ENCODE measurements at regions not wholly inside any gene's neighbourhood (a gene's known extent, or its start where the extent isn't known, plus 50 kb on each side); places are given as distances from the start of the nearest gene placed in this dataset.
"Not testable (repeated sequence)": the region's sequence is repeated elsewhere in the genome, so short reads cannot be mapped to it uniquely, and the experiment has no call there.

- Mint-ChIP-seq H3K27ac (no peak overlapping the region), H3K27me3 (no peaks in the 10 kb centered on the region), H3K4me1 (no peaks in the 10 kb centered on the region), H3K4me3 (no peak overlapping the region), H3K36me3 (ENCODE audit: low read depth) (no peaks in the 10 kb centered on the region)
- DNase-seq = no peak
- H3K9me3 ChIP-seq (ENCODE audit: control insufficient read depth, low read length, poor library complexity, severe bottlenecking) = no peaks in the 10 kb centered on the region
- ATAC-seq = no peak
These were observed 716.5 kb upstream of the GOLIM4 start for GRCh38 chr3:168812234-168812633.

GRCh38 chr3:168808596-168808995 lies 712.9 kb upstream of the GOLIM4 start:
- Mint-ChIP-seq H3K4me3 (no peak overlapping the region), H3K36me3 (ENCODE audit: low read depth) (no peaks in the 10 kb centered on the region), H3K4me1 (no peaks in the 10 kb centered on the region), H3K27ac (no peak overlapping the region), H3K27me3 (no peaks in the 10 kb centered on the region)
- ATAC-seq = no peak
- no peaks in the 10 kb centered on the region for H3K9me3 ChIP-seq (ENCODE audit: control insufficient read depth, low read length, poor library complexity, severe bottlenecking)
- no peak for DNase-seq

GRCh38 chr3:168807448-168807847 lies 711.7 kb upstream of the GOLIM4 start:
- H3K9me3 ChIP-seq (ENCODE audit: control insufficient read depth, low read length, poor library complexity, severe bottlenecking) = no peaks in the 10 kb centered on the region
- H3K36me3 Mint-ChIP-seq (ENCODE audit: low read depth) = no peaks in the 10 kb centered on the region
- DNase-seq (no peak), ATAC-seq (no peak)
- no peaks in the 10 kb centered on the region for H3K4me1 Mint-ChIP-seq
- H3K27ac Mint-ChIP-seq = no peak overlapping the region
- no peaks in the 10 kb centered on the region for H3K27me3 Mint-ChIP-seq
- H3K4me3 Mint-ChIP-seq = no peak overlapping the region

- Mint-ChIP-seq H3K27me3 (no peaks in the 10 kb centered on the region), H3K4me1 (no peaks in the 10 kb centered on the region), H3K27ac (no peak overlapping the region), H3K4me3 (no peak overlapping the region), H3K36me3 (ENCODE audit: low read depth) (no peaks in the 10 kb centered on the region)
- ATAC-seq (no peak), DNase-seq (no peak)
- no peaks in the 10 kb centered on the region for H3K9me3 ChIP-seq (ENCODE audit: control insufficient read depth, low read length, poor library complexity, severe bottlenecking)
These were observed 711.1 kb upstream of the GOLIM4 start for GRCh38 chr3:168806871-168807270.

DNA sequence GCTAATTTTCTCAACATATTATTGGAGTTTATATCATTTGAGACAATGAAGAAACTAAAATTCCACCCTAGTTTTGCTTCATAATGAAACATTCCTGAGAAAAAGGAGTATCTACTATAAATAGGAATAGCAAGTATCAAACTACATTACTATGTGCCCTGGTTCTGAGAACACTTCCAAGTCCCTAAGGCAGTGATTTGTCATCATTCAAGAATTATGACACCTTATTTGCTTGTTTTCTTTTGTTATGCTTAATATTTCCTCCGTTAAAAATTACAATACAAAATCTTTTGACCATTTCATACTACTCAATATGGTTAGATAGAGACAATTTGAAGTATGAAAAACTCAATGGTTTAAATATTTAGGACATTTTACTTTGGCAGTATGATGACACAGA lies 707.8 kb upstream of the GOLIM4 start:
- ATAC-seq = no peak
- no peak for DNase-seq
- H3K4me3 Mint-ChIP-seq = no peak overlapping the region
- no peaks in the 10 kb centered on the region for H3K4me1 Mint-ChIP-seq
- no peaks in the 10 kb centered on the region for H3K9me3 ChIP-seq (ENCODE audit: control insufficient read depth, low read length, poor library complexity, severe bottlenecking)
- H3K27ac Mint-ChIP-seq = no peak overlapping the region
- no peaks in the 10 kb centered on the region for H3K27me3 Mint-ChIP-seq
- no peaks in the 10 kb centered on the region for H3K36me3 Mint-ChIP-seq (ENCODE audit: low read depth)

- Mint-ChIP-seq H3K27ac (no peak overlapping the region), H3K27me3 (no peaks in the 10 kb centered on the region), H3K4me3 (no peak overlapping the region), H3K36me3 (ENCODE audit: low read depth) (no peaks in the 10 kb centered on the region), H3K4me1 (no peaks in the 10 kb centered on the region)
- no peaks in the 10 kb centered on the region for H3K9me3 ChIP-seq (ENCODE audit: control insufficient read depth, low read length, poor library complexity, severe bottlenecking)
- ATAC-seq = no peak
- no peak for DNase-seq
These were observed 707.0 kb upstream of the GOLIM4 start for GRCh38 chr3:168802766-168803165.

GRCh38 chr3:168801794-168802193 lies 706.1 kb upstream of the GOLIM4 start:
- Mint-ChIP-seq H3K27me3 (no peaks in the 10 kb centered on the region), H3K36me3 (ENCODE audit: low read depth) (no peaks in the 10 kb centered on the region), H3K4me1 (no peaks in the 10 kb centered on the region), H3K27ac (no peak overlapping the region), H3K4me3 (no peak overlapping the region)
- ATAC-seq (no peak), DNase-seq (no peak)
- no peaks in the 10 kb centered on the region for H3K9me3 ChIP-seq (ENCODE audit: control insufficient read depth, low read length, poor library complexity, severe bottlenecking)

DNA sequence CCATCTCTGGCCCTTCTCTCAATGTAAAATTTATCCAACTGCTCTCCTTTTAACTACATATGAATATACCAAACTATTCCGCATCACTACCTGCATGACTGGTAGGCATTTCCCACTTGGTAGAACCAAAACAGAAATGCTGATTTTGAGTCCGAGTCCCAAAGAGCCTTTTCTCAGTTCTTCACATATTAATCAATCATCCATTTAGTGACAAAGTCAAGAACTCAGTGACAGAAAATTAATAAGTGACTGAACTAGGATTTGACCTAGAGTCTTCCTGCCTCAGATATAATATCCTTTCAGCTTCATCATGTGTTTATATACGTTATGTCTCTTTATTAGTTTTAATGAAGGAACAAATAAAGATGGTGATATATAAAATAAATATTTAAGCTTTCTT lies 700.6 kb upstream of the GOLIM4 start:
- Mint-ChIP-seq H3K4me3 (no peak overlapping the region), H3K27me3 (no peaks in the 10 kb centered on the region), H3K27ac (no peak overlapping the region), H3K36me3 (ENCODE audit: low read depth) (no peaks in the 10 kb centered on the region), H3K4me1 (no peaks in the 10 kb centered on the region)
- ATAC-seq = no peak
- no peak for DNase-seq
- H3K9me3 ChIP-seq (ENCODE audit: control insufficient read depth, low read length, poor library complexity, severe bottlenecking) = no peaks in the 10 kb centered on the region

DNA sequence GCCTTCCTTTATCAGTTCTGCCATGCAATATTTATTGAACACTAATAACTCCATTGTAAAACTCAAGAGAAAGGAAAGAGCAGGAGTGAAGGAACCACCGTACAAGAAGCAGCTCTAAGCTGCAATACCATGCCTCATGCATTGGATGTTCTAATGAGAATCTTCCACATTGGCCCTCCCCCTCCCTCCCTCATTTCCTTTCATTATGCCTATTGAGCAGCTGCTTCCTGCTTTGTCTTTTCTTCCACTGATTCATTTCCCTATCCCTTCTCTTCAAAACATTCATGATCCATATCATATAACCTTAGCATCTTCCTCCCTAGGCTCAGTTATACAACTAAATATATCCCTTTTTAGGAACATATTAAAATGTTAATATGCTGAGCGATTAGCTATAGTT lies 698.7 kb upstream of the GOLIM4 start:
- no peaks in the 10 kb centered on the region for H3K27me3 Mint-ChIP-seq
- ATAC-seq = no peak
- no peaks in the 10 kb centered on the region for H3K9me3 ChIP-seq (ENCODE audit: control insufficient read depth, low read length, poor library complexity, severe bottlenecking)
- no peak for DNase-seq
- no peaks in the 10 kb centered on the region for H3K36me3 Mint-ChIP-seq (ENCODE audit: low read depth)
- no peaks in the 10 kb centered on the region for H3K4me1 Mint-ChIP-seq
- H3K4me3 Mint-ChIP-seq = no peak overlapping the region
- no peak overlapping the region for H3K27ac Mint-ChIP-seq

GRCh38 chr3:168782193-168782592 lies 686.5 kb upstream of the GOLIM4 start:
- Mint-ChIP-seq H3K4me1 (no peaks in the 10 kb centered on the region), H3K27ac (no peak overlapping the region), H3K27me3 (no peaks in the 10 kb centered on the region), H3K4me3 (no peak overlapping the region), H3K36me3 (ENCODE audit: low read depth) (no peaks in the 10 kb centered on the region)
- no peak for ATAC-seq
- H3K9me3 ChIP-seq (ENCODE audit: control insufficient read depth, low read length, poor library complexity, severe bottlenecking) = no peaks in the 10 kb centered on the region
- DNase-seq = no peak

DNA sequence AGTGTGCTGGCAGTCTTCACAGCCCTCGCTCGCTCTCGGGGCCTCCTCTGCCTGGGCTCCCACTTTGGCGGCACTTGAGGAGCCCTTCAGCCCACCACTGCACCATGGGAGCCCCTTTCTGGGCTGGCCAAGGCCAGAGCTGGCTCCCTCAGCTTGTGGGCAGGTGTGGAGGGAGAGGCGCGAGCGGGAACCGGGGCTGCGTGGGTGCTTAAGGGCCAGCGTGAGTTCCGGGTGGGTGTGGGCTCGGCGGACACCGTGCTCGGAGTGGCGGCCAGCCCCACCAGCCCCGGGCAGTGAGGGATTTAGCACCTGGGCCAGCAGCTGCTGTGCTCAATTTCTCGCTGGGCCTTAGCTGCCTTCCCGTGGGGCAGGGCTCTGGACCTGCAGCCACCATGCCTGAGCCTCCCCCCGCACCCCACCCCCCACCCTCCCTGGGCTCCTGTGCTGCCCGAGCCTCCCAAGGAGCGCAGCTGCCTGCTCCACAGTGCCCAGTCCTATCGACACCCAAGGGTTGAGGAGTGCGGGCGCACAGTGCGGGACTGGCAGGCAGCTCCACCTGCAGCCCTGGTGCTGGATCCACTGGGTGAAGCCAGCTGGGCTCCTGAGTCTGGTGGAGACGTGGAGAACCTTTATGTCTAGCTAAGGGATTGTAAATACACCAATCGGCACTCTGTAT lies 684.4 kb upstream of the GOLIM4 start:
- H3K4me3 Mint-ChIP-seq; H3K9me3 ChIP-seq (ENCODE audit: control insufficient read depth, low read length, poor library complexity, severe bottlenecking); H3K27me3 Mint-ChIP-seq; H3K36me3 Mint-ChIP-seq (ENCODE audit: low read depth); H3K4me1 Mint-ChIP-seq; DNase-seq; H3K27ac Mint-ChIP-seq; ATAC-seq: not testable (repeated sequence)

DNA sequence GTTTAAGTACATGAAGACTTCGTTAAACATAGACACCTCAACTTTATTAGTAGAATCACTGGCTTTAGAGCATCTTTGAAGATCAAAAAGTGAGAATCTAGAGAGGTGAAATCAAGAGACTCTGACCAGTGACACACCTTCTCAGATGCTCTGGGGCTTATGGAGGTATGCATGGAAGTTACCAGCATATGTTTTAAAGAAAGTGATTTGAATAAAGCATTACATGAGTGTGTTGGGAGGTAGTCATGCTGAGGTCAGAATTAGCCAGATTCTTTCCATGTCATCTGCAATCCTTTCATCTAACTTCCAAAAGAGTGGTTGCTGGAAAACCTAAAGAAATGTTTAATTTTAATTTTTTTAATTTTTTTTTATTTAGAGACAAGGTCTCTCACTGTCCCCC lies 658.0 kb upstream of the GOLIM4 start:
- Mint-ChIP-seq H3K27ac (no peak overlapping the region), H3K4me1 (no peaks in the 10 kb centered on the region), H3K4me3 (no peak overlapping the region), H3K36me3 (ENCODE audit: low read depth) (no peaks in the 10 kb centered on the region), H3K27me3 (no peaks in the 10 kb centered on the region)
- ATAC-seq (no peak), DNase-seq (no peak)
- no peaks in the 10 kb centered on the region for H3K9me3 ChIP-seq (ENCODE audit: control insufficient read depth, low read length, poor library complexity, severe bottlenecking)

- no peak overlapping the region for H3K27ac Mint-ChIP-seq
- H3K36me3 Mint-ChIP-seq (ENCODE audit: low read depth) = no peaks in the 10 kb centered on the region
- H3K27me3 Mint-ChIP-seq = no peaks in the 10 kb centered on the region
- H3K4me1 Mint-ChIP-seq = no peaks in the 10 kb centered on the region
- DNase-seq (no peak), ATAC-seq (no peak)
- no peak overlapping the region for H3K4me3 Mint-ChIP-seq
- no peaks in the 10 kb centered on the region for H3K9me3 ChIP-seq (ENCODE audit: control insufficient read depth, low read length, poor library complexity, severe bottlenecking)
These were observed 656.6 kb upstream of the GOLIM4 start for GRCh38 chr3:168752339-168752738.

DNA sequence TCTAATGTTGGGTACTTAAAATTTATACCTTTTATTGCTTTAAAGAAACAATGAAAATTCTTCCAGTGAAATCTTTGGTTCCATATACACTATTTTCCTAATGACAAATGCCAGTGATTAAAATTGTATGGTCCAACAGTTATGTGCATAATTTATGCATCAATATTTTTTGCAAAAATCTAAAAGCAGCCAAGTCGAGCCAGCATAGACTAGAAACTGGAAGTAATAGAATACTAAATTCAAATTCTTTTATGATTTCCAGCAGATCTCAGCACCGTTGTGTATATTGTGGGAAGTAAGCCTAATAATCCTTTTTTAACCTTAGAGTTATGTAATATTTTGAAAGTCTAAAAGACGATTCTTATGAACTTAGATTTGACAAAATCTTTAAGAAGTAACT lies 652.0 kb upstream of the GOLIM4 start:
- Mint-ChIP-seq H3K36me3 (ENCODE audit: low read depth) (no peaks in the 10 kb centered on the region), H3K27ac (no peak overlapping the region), H3K4me1 (no peaks in the 10 kb centered on the region), H3K27me3 (no peaks in the 10 kb centered on the region), H3K4me3 (no peak overlapping the region)
- ATAC-seq = no peak
- no peaks in the 10 kb centered on the region for H3K9me3 ChIP-seq (ENCODE audit: control insufficient read depth, low read length, poor library complexity, severe bottlenecking)
- no peak for DNase-seq

All from T-helper 17 cell (primary cell).